ENCODE measurements at regions not wholly inside any gene's neighbourhood (a gene's known extent, or its start where the extent isn't known, plus 50 kb on each side); places are given as distances from the start of the nearest gene placed in this dataset.
A peak's percentile ranks its signal among the peaks of the same experiment; 100 is the strongest.

DNA sequence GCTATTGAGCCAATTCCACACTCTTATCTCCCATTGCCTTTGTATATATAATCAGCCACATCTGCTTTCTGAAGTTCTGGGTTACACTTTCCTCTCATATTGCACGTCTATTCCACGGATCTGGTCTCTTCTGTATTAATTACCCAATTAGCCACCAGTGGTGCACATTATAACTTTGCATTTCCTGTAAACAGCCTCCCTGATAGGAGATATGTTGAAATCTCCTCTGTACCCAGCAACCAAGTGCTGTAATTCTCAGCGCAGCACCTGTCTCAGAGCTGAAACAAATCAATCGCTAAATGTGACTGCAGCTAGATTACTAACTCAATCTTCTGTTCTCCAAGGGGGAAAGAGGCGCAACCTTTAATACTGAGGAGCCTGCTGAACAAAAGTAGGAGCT lies 326.4 kb downstream of the SLITRK2 start:
- DNase-seq: no peak

DNA sequence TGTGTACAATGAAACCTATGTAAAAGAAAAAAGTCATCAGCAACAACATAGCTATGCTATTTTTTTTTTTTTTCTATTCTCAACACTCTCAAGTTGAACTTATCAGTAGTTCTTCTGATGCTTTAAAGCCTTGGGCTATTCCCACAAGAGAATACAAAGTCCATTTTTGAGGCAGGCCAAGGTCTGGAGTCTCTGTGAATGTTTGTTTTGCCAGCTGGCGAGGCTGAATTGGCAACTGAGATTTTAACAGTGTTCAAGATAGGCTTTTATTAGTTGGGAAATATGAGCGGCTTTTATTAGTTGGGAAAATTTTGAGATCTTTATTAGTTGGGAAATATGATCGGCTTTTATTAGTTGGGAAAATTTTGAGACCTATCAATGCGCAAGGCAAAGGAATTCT lies 336.6 kb downstream of the SLITRK2 start:
- no peak for DNase-seq

DNA sequence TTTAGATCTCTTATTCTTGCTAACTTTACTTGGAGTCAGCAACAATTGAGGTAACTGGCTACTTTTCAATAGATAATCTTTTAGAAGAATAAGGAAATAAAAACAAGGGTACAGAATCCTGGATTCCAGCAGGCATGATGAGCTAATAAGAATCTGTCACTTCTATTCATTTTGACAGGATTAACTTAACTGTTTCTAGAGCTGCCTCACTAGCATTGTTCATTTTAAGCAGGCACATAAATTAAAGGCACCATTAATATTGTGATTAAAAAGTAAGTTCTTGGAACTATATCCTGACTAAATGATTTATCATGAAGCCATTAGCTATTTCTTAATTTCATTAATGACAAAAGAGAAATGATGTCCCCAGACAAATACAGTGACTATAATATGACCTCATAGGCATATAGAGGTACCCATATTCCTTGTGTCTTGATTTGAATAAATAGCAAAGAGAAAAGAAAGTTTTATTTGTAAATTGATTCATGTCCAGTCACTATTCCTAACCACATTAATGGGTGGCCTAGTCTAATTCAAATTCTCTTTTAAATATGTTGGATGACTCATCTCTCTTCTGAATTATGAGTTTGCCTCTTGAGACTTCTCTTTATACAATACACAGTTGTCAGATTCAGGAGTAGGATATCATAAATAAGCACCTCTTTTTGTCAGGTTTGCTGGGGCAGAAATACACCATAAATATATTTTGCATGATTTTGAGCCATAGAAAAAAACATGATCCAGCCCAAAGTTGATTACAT lies 343.0 kb downstream of the SLITRK2 start:
- DNase-seq: no peak

DNA sequence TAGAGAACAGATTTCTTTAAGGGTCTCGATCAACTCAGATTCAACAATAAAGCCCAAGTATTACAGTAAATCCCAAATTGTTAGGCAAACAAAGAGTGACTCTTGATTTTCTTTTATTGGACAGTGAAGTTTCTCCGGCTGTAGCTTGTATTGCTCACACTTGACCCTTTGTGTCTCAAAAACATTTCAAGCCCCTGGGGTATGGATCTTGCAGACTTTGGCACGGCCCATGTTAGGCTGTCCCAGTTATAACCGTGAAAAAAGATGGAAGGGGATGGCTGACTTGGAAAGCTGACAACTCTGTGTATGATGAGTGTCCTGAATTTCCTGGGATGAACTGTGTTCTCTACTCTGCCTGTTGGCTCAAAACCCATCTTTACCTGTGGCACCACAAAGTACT lies 356.1 kb downstream of the SLITRK2 start:
- DNase-seq: no peak

DNA sequence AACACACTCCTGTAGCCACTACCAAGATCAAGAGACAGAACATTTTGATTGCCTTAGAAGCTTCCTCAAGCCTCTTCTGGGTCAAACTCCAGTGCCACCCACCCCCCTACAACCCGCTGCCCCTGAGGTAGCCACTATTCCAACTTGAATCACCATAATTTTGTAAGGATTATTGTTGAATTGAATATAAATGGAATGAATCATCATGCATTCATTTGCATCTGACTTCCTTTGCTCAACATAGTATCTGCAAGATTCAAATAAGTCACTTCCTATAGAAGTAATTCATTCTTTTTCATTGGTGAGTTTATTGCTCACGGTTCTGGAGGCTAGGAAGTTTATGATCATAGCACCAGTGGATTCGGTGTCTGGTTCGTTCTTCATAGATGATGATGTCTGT lies 364.2 kb downstream of the SLITRK2 start:
- DNase-seq: no peak

DNA sequence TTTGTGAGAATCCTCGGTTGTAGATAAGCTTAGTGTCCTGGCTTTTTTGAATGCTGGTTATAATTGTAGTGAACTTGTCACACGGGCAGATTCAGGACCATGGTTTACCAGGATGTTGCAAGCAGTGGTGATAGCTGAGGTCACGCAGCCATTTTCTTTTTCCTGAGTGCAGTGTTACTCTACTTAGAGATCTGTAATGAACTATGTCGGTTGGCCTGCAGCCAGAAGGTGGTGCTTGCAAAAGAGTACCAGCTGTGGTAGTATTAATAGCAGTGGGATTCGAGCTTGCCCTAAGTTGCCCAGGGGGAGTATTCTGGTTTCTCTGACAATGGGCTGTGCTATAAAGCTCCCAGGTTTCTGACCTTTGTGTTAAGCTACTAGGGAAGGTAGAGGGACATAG lies 368.9 kb downstream of the SLITRK2 start:
- peak in 1 of 2 donors; percentile 9 for DNase-seq

DNA sequence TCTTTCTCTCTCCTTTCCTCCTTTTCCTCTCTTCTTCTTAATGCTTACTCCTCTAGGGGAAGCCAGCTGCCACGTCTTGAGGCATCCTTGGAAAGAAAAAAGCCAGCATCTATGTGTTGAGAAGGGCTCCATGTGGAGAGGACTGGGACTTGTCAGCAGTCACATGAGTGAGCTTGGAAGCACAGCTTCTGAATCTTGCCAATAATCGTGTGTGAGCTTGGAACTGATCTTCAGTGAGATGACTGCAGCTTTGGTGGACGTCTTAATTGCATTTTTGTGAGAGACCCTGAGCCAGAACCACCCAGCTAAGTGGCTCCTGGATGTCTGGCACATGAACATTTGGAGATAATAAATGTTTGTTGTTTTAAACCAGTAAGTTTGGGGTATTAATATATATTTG lies 371.7 kb downstream of the SLITRK2 start:
- peak; percentile 45 to 61 for DNase-seq

DNA sequence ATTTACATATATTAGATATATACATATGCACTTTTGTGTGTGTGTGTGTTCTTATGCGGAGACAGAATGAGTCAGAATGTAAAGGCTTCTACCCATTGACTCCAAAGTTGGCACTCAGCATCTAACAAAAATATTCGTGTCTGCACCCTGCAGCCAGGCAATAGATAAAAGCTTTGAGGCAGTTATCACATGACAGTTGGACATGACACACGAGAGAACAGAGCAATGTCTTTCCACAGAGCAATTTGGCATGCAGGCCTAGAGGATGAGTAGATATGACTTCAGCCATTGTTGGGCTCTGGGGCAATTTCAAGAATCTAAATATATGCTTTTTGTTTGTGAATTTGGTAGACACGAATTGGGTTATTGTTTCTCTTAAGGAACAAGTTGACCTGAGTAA lies 391.2 kb downstream of the SLITRK2 start:
- no peak for DNase-seq

DNA sequence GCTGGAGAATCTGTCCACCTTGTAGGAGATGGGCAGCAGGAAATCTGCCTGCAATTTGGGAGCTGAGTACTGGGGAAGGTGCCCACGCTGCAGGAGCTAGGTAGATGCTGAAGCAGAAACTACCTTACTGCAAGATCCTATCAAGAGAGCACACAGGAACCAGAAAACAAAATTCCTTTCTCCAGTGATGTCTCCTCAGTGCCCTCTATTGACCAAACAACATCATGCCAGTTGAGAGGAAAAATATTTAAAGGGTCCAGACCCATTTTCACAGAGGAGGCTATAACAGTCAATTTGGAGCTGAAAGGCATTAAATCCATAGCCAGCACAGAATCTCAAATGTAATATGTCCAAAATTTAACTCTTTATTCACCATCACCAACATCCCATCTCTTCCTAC lies 406.8 kb downstream of the SLITRK2 start:
- no peak for DNase-seq

DNA sequence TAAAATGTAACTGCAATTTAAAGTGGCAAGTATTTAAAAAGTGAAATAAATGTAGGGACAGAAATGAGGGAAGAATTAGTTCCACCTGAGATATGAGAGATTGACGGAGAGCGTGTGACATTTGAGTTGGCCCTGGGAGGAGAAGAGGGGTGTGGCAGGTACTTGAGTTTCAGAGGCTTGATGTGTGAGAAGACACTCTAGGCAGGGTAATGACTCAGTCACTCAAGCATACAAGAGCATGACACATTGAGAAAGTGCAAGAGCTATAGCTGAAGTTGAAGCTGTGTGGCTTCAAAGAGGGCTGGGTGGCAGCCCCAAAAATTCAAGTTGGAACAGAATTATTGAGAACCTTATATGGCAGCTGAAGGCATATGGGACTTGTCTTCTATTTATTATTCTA lies 420.5 kb downstream of the SLITRK2 start:
- DNase-seq: no peak

DNA sequence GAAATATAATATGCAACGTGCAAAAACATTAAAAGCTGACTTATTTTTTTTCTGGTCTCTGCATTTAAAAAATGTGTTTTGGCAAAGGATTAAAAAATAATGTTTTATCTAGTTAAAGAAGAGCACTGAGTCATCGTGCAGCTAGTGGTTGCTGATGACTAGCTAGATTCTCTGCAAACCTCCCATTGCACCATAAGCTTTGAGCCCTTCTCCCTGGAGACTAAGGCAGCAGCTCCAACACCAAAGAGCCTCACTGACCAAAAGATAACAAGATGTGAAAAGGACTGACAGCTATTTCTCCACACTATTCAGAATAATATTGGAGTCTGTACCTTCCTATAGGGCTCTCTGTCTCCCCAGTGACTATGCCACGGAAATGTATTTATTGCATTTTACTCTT lies 424.3 kb downstream of the SLITRK2 start:
- DNase-seq: no peak

DNA sequence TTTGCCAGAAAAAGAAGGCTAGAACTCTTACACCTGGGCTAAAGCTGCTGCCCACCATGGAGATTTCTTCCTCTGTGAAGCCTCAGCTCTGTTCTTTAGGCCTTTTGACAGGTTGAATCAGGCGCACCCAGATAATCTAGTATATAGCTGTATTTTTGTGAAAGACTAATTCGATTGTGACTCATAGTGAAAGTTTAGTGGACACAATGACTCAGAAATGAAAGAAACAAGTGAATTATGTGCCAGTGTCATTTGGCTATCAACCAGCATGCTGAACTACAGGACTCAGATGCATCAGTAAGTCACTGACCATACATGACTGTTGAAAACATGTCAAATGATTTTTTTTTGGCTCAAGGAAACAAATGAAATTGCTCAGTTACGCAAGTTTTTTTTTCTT lies 425.4 kb downstream of the SLITRK2 start:
- peak; percentile 2 to 15 for DNase-seq

DNA sequence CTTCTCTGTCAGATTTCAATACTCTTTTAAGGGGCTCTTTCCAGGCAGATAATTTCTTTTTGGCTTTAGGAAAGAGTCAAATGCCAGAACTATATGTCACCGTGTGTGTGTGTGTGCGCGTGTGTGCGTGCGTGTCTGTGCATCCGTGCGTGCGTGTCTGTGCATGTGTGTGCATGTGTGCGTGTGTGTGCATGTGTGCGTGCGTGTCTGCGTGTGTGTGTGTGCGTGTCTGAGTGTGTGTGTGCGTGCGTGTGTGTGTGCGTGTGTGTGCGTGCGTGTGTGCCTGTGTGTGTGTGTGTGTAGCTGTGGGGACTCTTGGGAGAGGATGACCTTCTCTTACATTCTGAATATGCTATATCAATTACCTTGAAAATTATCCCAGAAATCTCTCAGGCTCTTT lies 441.6 kb downstream of the SLITRK2 start:
- no peak for DNase-seq

DNA sequence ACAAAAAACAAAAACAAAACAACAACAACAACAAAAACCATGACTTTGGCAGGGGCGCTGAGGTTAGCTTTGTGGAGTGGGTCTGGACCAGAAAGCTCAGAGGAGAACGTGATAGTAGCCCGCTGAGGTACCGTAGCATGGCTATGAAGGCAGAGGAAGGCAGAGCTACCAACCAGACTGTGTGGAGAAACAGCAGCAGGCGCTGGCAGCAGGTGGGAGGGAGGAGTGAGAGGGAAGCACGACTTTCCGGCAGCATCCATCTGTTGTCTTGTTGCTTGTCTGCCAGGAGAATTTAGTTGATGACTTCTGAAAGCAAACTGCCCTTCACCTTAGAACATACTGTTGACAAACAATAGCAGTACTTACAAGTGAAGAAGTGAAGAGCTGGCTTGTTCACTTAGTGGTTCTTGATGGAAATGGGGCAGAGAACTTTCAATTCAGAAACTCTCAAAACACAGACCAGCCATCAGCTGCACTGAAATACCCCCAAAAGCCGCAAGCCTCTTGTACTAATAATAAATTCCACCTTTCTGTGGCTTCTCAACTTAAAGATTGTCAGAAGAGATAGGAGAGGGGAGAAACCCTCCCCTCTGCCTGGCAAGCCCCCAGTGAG lies 447.2 kb downstream of the SLITRK2 start:
- no peak for DNase-seq

DNA sequence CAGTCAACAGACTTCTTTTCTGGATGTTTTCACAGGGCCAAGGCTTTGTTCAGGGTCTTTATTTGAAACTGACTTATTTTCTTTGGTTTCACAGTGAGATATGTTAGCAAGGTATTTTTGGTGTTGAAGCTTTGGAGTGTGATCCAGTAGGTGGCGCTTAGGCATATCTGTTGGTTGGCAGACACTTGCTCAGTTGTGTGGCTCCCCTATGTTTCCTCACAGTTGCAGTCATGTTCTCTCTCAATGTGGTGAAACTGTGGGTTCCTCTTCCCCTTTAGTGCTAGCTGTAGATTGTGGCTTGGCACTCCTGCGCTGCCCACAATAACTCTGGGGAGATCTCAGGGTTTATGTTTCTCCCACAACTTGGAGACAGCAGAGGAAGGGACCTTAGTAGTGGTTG lies 460.8 kb downstream of the SLITRK2 start:
- peak in 1 of 2 donors; percentile 0 for DNase-seq
